CD4-positive, alpha-beta T cell treated with Interleukin-15 for 4 hours (primary cell): ENCODE measurements at regions not wholly inside any gene's neighbourhood (a gene's known extent, or its start where the extent isn't known, plus 50 kb on each side); places are given as distances from the start of the nearest gene placed in this dataset.
A peak's percentile ranks its signal among the peaks of the same experiment; 100 is the strongest.

Source experiments
- DNase-seq: peaks from one replicate; pipeline ENCODE4 v3.0.0-alpha.2; 2020; ENCODE audit warnings: low spot score

DNA sequence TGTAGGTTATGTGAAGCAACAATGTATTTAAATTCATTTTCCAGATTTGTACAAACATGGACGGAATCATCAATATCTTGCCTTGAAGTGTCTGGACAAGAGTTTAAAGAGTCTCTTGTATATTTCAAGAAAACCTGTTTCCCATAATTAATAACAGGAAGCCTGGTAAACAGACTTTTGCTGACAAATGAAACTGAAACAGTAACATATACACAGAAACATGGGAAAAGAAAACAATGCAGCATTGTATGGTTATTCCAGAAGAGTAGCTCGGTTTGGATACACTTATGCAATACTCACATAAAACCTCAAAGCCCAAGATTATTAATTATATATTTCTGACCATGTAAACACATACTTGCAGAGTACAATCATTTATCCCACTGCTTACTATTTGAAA, 265.5 kb downstream of the PTPRC start:
- DNase-seq = no peak

DNA sequence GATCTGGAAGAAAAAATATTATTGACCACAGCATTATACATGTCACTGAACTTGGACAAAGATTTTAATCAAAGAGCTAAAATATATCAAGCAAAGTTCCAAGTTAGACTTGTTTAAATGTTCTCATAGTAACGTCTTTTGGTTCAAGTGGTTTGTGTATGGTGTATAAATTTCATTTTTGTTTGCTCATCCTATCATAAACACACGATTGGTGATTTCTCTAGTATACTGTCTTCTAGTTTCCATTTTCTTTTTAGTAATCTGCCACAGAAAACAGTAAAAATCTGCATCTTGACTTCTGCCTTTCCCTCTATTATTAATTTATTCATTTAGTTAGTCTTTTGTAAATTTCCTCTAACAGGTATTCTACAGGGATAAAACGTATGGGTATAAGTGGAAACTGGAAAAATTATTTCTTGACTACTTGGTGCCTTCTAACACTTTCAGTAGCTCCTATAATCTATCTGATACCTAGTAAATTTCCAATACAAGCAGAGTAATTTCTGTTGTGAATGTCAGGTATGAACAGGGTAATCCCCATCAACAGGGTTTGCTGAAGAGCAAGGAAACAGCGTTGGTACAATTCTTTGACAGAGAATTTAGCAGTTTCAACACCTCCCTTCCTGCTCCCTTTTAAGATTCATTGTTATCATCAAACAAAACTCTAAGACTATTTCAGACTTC, 268.0 kb downstream of the PTPRC start:
- DNase-seq = no peak

GRCh38 chr1:198907423-198907746, 268.5 kb downstream of the PTPRC start:
- DNase-seq = no peak

DNA sequence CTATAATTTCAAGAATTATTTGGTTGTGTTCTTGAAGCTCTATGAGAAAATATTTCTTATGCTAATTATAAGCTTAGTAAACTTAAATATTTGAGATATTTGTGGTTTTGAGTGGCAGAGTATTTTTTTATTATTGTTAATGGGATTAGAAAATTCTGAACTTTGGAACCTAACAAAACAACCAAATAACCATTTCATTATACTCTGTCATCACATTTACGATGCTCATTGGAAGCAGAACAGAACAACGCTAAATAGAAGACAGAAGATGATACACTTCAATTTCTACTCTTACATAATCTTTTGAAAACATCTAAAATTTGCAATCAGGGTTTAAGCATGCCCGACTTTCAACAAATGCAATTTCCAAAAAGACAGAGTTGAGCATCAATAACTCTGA, 270.2 kb downstream of the PTPRC start:
- no peak for DNase-seq

DNA sequence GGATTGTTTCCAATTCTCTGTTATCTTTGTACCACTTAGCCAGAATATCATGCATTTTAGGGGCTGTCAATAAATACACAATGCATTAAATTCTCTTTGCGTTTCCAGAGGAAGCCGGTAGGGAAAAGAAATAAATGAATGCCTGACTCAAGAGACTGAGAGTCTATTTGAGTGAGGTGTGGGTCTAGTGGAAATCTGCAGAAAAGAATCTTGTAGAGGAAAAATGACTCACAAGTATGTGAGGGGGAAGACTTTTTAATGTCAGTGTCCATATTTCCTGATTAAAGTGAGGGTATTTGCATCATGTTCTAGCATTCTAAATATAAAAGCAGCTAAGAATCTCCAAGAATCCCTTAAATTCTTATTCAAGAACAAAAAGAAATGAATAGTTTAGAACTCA, 271.1 kb downstream of the PTPRC start:
- no peak for DNase-seq

DNA sequence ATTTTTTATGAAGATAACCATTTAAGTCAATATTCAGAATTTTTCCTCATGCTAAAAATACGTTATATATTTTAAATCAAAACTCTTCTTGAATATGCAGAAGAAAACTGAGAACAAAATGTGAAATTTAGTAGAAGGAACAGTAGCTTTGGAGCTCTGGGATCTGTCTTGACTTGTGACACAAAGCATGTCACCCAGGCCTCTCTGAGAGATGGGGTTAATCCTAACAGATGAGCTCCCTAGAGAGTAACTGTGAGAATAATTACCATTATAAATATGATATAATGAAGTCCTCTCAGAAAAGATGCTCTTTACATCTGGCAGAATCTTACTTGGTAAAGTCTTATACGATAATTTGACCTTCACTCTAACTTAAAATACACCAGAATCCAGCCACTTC, 272.0 kb downstream of the PTPRC start:
- DNase-seq = no peak

GRCh38 chr1:198912046-198912445, 273.2 kb downstream of the PTPRC start:
- no peak for DNase-seq

- DNase-seq = no peak
These were observed 274.8 kb downstream of the PTPRC start for GRCh38 chr1:198913667-198914066.

DNA sequence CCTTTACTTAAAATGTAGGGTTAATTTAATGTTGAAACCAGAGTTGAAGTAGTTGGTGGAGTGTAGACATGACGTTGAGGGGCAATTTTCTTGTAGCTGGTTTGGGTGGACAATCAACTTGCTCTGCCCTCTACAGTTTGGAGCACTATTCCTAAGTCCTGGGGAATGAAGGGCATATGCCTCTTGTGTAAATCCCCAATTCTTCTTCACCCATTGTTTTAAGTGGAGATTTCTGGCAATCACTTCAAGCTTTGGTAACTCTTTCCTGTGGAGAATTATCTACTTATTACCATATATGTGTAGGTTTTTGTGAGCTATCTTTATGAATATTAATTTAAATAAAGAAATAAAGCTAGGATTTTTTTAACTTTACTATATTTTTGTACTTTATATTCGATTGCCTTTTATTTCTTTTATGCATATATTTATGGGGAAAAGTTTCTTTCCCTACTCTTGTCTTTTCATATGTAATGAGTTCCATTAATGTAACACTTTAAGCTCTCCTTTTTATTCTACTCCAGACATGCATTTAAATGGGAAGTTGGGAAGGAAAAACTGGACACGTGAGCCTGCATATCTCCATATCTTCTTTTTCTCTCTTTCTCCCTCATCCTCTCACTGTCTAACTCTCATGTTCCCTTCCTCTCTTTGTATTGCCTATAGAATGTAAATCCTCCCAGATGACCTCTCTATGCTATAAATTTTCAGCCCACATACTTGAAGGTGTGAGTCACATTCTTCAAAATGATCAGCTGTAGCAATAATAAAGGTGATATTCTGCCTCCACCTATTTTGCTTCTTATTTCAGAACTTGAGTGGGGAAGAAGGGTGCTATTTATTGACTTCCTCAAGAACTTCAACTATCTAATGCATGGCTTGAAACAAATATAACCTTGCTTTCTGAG, 276.7 kb downstream of the PTPRC start:
- no peak for DNase-seq

GRCh38 chr1:198917226-198917625, 278.4 kb downstream of the PTPRC start:
- DNase-seq = no peak

GRCh38 chr1:198918920-198919319, 280.1 kb downstream of the PTPRC start:
- no peak for DNase-seq

DNA sequence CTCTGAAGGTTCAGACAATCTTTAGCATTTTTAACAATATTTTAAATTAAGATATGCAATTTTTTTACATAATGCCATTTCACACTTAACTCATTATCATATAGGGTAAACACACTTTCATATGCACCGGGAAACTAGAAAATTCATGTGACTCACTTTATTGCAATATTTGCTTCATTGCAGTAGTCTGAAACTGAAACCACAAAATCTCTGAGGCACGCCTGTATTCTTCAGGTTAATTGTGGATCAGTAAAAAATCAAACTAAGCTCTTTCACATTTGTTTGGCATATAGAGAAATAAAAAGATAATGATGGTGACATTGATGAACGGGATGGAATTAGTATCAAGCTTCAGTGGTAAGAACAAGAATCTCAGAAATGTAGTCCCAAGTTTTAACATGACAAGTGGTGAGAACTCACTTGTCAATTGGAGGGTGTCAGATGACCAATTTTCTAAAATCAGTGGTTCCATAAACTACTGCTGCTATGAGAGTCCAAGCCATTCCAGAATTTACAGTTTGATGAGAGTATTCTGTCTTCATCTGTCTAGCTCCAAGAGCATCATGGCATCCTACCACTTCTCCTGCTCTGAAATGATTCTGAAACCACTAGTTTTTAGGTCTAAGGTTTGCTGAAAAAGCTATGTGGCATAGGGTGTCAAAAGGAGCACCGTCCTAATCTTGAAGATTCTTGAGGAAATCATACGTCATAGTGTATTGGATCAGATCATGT, 281.0 kb downstream of the PTPRC start:
- DNase-seq = peak; percentile 49

DNA sequence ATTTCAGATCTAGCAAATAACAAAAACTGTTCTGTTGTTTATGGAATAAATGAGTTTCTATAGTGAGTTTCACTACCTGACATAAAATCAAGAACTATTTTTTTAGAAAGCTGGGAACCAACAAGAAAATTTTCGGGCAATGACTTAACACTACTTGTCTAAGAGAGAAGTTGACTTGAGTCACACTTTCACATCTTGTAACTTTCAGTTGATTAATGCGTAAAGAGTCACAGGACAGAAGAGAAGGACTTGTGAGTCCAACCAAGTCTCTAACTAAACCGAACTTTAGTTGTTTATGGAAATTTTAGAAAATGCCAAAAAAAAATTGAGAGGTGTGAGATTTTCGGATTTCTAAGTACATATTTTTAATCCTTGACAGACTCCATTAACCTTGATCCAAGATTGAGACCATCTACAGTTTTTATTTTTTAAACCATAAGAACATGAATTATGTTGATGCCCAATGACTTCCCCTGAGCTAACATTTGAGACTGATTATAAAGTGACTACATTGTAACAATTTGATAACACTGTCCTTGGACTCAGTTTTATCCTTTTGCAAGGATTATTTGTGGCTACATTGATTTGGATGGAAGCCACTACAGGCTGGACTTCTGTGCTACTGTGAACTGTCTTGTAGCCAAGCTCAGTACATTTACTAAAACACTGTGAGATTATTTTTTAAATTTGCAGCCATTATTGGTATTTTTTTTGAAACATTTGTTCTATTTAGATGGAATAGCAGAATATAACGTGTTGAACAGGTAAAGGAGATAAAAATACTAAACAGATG, 284.0 kb downstream of the PTPRC start:
- DNase-seq = no peak

DNA sequence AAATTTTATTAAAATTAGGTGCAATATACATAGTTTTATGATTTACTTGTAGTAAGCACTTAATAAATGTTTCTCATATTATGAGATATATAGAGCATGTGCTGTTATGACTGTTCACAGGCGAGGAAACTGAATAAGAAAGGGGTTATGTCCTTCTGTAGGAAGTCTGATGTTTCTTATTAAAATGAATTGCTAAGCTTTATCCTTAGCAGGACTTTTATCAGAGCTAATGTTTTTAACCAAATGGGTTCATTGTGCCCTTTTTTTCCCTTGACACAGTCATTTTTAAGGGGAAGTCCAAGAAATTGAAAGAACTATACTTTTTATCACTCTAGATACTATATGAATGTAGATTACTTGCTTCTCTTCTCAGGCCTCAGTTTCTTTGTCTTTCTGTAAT, 285.2 kb downstream of the PTPRC start:
- DNase-seq = no peak

GRCh38 chr1:198925567-198925966, 286.7 kb downstream of the PTPRC start:
- DNase-seq = no peak

GRCh38 chr1:198927129-198927528, 288.3 kb downstream of the PTPRC start:
- DNase-seq = no peak

DNA sequence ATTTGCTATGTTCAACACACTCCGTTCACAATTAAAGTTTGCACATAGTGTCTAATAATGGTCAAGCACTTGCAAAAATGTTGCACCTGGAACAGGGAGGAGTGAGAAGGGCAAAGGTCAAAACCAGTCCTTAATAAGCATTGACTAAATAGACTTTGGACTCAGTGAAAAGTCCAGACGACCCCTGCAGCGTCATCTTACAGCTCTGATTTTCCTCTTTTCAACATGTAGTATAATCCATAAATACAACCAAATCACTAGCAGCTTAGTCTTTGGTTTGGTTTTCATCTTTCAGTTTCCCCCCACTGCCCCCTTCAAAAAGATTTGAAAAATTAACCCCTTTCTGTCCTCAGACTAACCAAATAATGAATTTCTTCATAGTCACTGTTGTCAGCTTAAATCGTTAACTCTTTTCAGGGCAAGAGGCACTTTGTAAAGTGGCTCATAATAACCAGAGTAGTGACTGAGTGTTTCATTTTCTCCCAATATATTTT, 290.3 kb downstream of the PTPRC start:
- DNase-seq = no peak

- peak; percentile 38 for DNase-seq
These were observed 291.2 kb downstream of the PTPRC start for GRCh38 chr1:198929961-198930599.

DNA sequence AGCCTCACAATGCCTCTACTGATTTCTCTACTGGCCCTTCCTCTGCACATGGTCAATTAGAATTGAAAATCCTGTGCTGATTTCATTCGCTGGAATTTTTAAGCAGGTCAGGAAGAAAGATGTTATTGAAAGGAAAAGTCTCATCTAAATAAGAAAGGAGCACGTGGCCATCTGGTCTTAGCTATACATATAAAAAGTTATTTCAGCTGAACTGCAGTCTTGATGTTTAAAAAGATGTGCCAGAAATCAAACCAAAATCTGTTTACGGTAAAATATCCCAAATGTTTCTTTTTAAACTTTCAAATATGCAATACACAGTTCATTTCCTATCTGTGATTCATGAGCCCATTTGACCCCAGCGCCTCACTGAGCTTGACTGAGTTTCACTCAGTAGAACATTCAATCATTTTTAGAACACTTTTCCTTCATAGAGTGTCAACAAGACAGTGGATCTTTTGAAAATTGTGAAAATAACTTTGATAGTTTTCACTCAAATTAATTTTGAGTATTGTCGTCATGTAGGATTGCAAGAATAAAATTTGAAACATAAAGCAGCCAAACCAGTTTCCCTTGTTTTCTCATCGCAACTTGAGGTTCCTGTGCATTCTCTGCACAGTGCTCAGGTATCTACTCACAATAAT, 293.6 kb downstream of the PTPRC start:
- no peak for DNase-seq

DNA sequence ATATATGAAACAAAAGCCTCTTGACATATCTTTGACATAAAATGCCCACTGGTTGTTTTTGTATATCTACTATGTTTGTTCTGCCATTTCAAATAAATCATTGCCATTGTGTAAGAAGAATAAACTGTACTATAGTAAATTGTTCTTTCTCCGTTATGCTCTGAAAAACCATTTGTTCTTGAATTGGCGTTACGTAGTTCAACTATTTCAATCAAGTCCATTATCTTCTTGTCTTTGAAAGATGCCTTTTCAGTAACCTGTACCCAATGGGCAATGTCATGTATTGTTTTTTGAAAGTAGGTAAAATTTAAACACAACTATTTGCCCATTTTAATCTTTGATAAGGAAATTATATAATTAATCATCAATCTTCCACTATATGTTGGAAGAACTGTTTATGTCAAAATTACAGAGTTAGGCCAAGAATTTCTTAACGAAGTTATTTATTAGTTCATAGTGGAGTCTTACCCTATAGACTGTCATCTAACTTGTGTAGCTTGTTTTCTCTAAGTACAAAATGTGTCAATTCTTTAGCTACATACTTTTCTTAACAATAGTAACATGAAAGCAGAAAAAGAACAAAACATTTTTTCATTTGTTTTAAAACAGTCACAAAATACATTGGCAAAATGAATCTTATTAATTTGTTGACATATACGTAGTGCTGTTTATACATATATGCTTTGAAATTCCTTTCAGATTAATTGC, 294.8 kb downstream of the PTPRC start:
- DNase-seq = no peak
